PC-3 (cell line): ENCODE measurements at regions not wholly inside any gene's neighbourhood (a gene's known extent, or its start where the extent isn't known, plus 50 kb on each side); places are given as distances from the start of the nearest gene placed in this dataset.
"Not testable (repeated sequence)": the region's sequence is repeated elsewhere in the genome, so short reads cannot be mapped to it uniquely, and the experiment has no call there.

Source experiments
- ATAC-seq: fragments of 200-7000 bp; cut with Tn5 transposase; 2 replicates; pipeline ENCODE4 v1.9.1; 2020; ENCODE audit warnings: mild to moderate bottlenecking, moderate library complexity
- BruUV-seq: library from RNA; stranded (reverse); fragments of 400-500 nt; replicated peaks from 2 replicates; lab custom pipeline; 2021; lab: Mats Ljungman, UMichigan
- CTCF ChIA-PET: fragments of 300-600 bp; sonication (Branson Sonifier 250); formaldehyde crosslinking; loops from one replicate; lab custom pipeline; 2022; ENCODE audit warnings: antibody characterized with exemption; lab: Charles Lee
- POLR2A ChIA-PET: fragments of 300-600 bp; sonication (Branson Sonifier 250); formaldehyde crosslinking; loops from one replicate; lab custom pipeline; 2022; ENCODE audit warnings: antibody characterized with exemption; ENCODE audit not compliant: unreplicated experiment; lab: Charles Lee
- DNase-seq: peaks from one replicate; pipeline ENCODE4 v3.0.0-alpha.2; 2015
- H2AFZ ChIP-seq: fragments of 300-600 bp; sonication (generic); 2 replicates; pipeline ENCODE4 v1.6.0; 2016; ENCODE audit warnings: antibody characterized with exemption, low read length
- H3F3A ChIP-seq: fragments of 300-600 bp; sonication (generic); one replicate; pipeline ENCODE4 v1.6.0; 2017; ENCODE audit warnings: antibody characterized with exemption, low read length, control low read depth, mild to moderate bottlenecking; ENCODE audit not compliant: unreplicated experiment
- H3K27ac ChIP-seq: fragments of 300-600 bp; sonication (generic); 2 replicates; pipeline ENCODE4 v1.5.1; 2016; ENCODE audit warnings: mild to moderate bottlenecking, low read length
- H3K27me3 ChIP-seq: fragments of 300-600 bp; sonication (generic); 2 replicates; pipeline ENCODE4 v1.6.1; 2016; ENCODE audit warnings: low read length, mixed read lengths
- H3K36me3 ChIP-seq: fragments of 300-600 bp; sonication (generic); 2 replicates; pipeline ENCODE4 v1.6.1; 2016; ENCODE audit warnings: low read depth, mixed run types, low read length, mixed read lengths
- H3K4me1 ChIP-seq: fragments of 300-600 bp; sonication (generic); 2 replicates; pipeline ENCODE4 v1.5.1; 2016; ENCODE audit warnings: low read length; ENCODE audit not compliant: insufficient read depth
- H3K4me2 ChIP-seq: fragments of 300-600 bp; sonication (generic); 2 replicates; pipeline ENCODE4 v1.6.0; 2016; ENCODE audit warnings: low read length
- H3K4me3 ChIP-seq: fragments of 300-600 bp; sonication (generic); 2 replicates; pipeline ENCODE4 v1.5.1; 2016; ENCODE audit warnings: mild to moderate bottlenecking, low read length, mixed read lengths
- H3K79me2 ChIP-seq: fragments of 300-600 bp; sonication (generic); 2 replicates; pipeline ENCODE4 v1.6.1; 2017; ENCODE audit warnings: low read length, mixed read lengths
- H3K9ac ChIP-seq: fragments of 300-600 bp; sonication (generic); 2 replicates; pipeline ENCODE4 v1.6.0; 2016; ENCODE audit warnings: mild to moderate bottlenecking, low read length
- H3K9me2 ChIP-seq: fragments of 300-600 bp; sonication (generic); replicated peaks from 2 replicates; pipeline ENCODE4 v1.6.1; 2016; ENCODE audit warnings: mixed run types, low read length, mixed read lengths
- H3K9me3 ChIP-seq: fragments of 300-600 bp; sonication (generic); 2 replicates; pipeline ENCODE4 v1.6.1; 2016; ENCODE audit warnings: low read length, mixed read lengths
- H4K20me1 ChIP-seq: fragments of 300-600 bp; sonication (generic); 2 replicates; pipeline ENCODE4 v1.6.1; 2016; ENCODE audit warnings: low read length, mixed read lengths
- EZH2 ChIP-seq: fragments of 300-600 bp; sonication (generic); IDR thresholded peaks from one replicate; pipeline ENCODE4 v1.6.1; 2017; ENCODE audit warnings: antibody characterized with exemption, mild to moderate bottlenecking, low read length; ENCODE audit not compliant: unreplicated experiment
- EZH2phosphoT487 ChIP-seq: fragments of 300-600 bp; sonication (generic); IDR thresholded peaks from 2 replicates; pipeline ENCODE4 v1.6.1; 2018; ENCODE audit warnings: mild to moderate bottlenecking, antibody characterized with exemption, low read length, borderline replicate concordance
- intact Hi-C: fragments of 100-400 bp; cut with micrococcal nuclease; formaldehyde crosslinking; loops from 2 replicates; pipeline ENCODE4 v1.9.0; 2023
- TF ChIP-seq, protein P1 (sequence below): fragments of 300-600 bp; sonication (generic); conservative IDR thresholded peaks from 2 replicates; pipeline ENCODE4 v1.5.1; 2017; ENCODE audit warnings: antibody characterized with exemption, low read depth, mild to moderate bottlenecking, low read length

DNA sequence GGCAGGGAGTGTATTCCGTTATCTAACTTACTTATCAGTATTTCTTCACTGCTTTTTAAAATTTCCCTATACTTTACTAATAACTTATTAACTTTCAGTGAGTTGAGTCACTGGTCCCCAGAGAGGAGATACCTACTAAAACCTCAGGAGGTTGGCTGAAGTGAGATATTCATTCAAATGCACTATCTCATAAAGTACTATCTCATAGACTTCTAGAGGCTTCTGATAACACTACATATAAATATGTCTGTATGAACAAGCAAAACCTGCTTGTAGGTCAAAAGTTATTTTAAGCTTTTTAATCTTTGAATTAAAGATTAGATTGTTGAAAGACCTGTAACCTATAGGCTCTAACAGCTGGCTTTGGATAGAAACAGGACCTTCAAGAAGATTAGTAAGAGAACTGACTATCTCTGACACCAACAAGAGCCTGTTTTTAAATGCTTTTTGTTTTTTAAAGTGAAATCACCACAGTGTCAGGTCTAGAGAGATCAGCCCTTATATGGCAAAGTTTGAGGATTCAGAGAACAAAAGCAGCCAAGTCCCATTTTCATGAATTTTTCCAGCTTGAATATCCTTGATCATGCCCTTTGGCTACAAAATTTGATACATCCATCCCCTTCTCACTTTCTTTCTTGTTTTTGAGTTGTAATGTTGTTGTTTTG is 242.2 kb downstream of the ARL4A start:
- H3K27me3 ChIP-seq = no peaks in the 10 kb centered on the region
- no peak for DNase-seq
- CTCF ChIA-PET = no interaction called here
- H4K20me1 ChIP-seq = no peaks in the 10 kb centered on the region
- H3F3A ChIP-seq = no peaks in the 10 kb centered on the region
- H3K4me3 ChIP-seq = no peak overlapping the region
- no peaks in the 10 kb centered on the region for H3K9me2 ChIP-seq
- intact Hi-C loops = no loop called here
- no peak overlapping the region for H3K27ac ChIP-seq
- peaks cover 9% of the 10 kb centered on the region for H3K4me1 ChIP-seq
- POLR2A ChIA-PET = no interaction called here
- no peak overlapping the region for H2AFZ ChIP-seq
- no peak overlapping the region for H3K4me2 ChIP-seq
- H3K9me3 ChIP-seq = no peaks in the 10 kb centered on the region
- BruUV-seq = no TSS peak
- no peak overlapping the region for H3K9ac ChIP-seq
- no peak for TF ChIP-seq EZH2phosphoT487
- TF ChIP-seq EZH2 = no peak
- H3K36me3 ChIP-seq = no peaks in the 10 kb centered on the region
- H3K79me2 ChIP-seq = no peaks in the 10 kb centered on the region
- no peak for ATAC-seq

DNA sequence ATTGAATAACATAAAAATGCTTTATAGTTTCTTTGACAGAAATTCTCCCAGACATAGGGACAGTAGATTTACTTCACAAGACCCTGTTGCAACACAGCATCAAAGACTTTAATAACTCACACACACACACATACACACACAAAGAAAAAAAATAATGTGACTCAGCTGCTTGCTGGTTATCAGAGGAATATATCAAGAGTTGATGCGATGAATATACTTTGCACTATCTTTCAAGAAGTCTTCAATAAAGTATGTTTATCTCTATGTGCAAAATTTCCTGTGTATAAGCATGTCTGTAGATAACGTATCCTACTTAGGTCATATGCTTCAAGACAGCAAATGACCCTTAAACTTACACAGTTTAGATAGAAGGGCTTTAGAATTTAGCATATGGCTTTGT is 243.1 kb downstream of the ARL4A start:
- H3K4me1 ChIP-seq = peaks cover 5% of the 10 kb centered on the region; the same call in 1 of the 2 replicates
- no peak overlapping the region for H3K4me2 ChIP-seq
- H3F3A ChIP-seq = no peaks in the 10 kb centered on the region
- H3K9me2 ChIP-seq = no peaks in the 10 kb centered on the region
- ChIA-PET POLR2A (no interaction called here), CTCF (no interaction called here)
- no peaks in the 10 kb centered on the region for H3K79me2 ChIP-seq
- no peak overlapping the region for H2AFZ ChIP-seq
- H3K36me3 ChIP-seq = no peaks in the 10 kb centered on the region
- BruUV-seq = no TSS peak
- no peak for ATAC-seq
- no peaks in the 10 kb centered on the region for H3K27me3 ChIP-seq
- no peak overlapping the region for H3K4me3 ChIP-seq
- intact Hi-C loops = no loop called here
- no peak overlapping the region for H3K9ac ChIP-seq
- TF ChIP-seq EZH2phosphoT487 = no peak
- TF ChIP-seq, protein P1, sequence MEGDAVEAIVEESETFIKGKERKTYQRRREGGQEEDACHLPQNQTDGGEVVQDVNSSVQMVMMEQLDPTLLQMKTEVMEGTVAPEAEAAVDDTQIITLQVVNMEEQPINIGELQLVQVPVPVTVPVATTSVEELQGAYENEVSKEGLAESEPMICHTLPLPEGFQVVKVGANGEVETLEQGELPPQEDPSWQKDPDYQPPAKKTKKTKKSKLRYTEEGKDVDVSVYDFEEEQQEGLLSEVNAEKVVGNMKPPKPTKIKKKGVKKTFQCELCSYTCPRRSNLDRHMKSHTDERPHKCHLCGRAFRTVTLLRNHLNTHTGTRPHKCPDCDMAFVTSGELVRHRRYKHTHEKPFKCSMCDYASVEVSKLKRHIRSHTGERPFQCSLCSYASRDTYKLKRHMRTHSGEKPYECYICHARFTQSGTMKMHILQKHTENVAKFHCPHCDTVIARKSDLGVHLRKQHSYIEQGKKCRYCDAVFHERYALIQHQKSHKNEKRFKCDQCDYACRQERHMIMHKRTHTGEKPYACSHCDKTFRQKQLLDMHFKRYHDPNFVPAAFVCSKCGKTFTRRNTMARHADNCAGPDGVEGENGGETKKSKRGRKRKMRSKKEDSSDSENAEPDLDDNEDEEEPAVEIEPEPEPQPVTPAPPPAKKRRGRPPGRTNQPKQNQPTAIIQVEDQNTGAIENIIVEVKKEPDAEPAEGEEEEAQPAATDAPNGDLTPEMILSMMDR = no peak
- no peak for TF ChIP-seq EZH2
- H4K20me1 ChIP-seq = no peaks in the 10 kb centered on the region
- H3K27ac ChIP-seq = no peak overlapping the region
- no peak for DNase-seq
- H3K9me3 ChIP-seq = no peaks in the 10 kb centered on the region

DNA sequence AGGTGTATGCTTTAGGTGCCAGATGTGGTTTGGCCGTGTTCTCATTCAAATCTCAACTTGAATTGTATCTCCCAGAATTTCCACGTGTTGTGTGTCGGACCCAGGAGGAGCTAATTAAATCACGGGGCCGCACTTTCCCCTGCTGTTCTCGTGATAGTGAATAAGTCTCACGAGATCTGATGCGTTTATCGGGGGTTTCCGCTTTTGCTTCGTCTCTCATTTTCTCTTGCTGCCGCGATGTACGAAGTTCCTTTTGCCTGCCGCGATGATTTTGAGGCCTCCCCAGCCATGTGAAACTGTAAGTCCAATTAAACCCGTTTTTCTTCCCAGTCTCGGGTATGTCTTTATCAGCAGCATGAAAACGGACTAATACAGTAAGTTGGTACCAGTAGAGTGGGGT is 244.0 kb downstream of the ARL4A start:
- H3K79me2 ChIP-seq, CTCF ChIA-PET, H3K9me2 ChIP-seq, H4K20me1 ChIP-seq, H3K4me1 ChIP-seq, DNase-seq, POLR2A ChIA-PET, BruUV-seq, H2AFZ ChIP-seq, H3K27ac ChIP-seq, H3F3A ChIP-seq, H3K36me3 ChIP-seq, ATAC-seq, H3K4me3 ChIP-seq, H3K9me3 ChIP-seq, H3K4me2 ChIP-seq, H3K27me3 ChIP-seq, intact Hi-C loops, H3K9ac ChIP-seq: not testable (repeated sequence)

DNA sequence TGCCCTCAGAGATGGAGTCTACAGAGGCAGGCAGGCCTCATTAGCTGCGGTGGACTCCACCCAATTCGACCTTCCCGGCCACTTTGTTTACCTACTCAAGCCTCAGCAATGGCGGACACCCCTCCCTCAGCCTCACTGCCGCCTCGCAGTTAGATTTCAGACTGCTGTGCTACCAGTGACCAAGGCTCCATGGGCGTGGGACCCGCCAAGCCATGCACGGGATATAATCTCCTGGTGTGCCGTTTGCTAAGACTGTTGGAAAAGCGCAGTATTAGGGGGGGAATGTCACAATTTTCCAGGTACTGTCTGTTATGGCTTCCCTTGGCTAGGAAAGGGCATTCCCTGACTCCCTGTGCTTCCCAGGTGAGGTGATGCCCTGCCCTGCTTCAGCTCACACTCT is 252.3 kb downstream of the ARL4A start:
- Histone ChIP-seq H3K79me2 (no peaks in the 10 kb centered on the region), H2AFZ (no peak overlapping the region), H3K36me3 (no peaks in the 10 kb centered on the region), H3K4me1 (peaks cover 24% of the 10 kb centered on the region), H3K27me3 (no peaks in the 10 kb centered on the region), H4K20me1 (no peaks in the 10 kb centered on the region), H3K9ac (no peak overlapping the region), H3K9me2 (no peaks in the 10 kb centered on the region), H3K27ac (no peak overlapping the region), H3K9me3 (no peaks in the 10 kb centered on the region), H3K4me3 (no peak overlapping the region), H3K4me2 (no peak overlapping the region), H3F3A (no peaks in the 10 kb centered on the region)
- intact Hi-C loops = loop anchor here (5.0 kb wide), 2 partner anchors 103 to 137 kb away; no protein-coding TSS in a partner anchor
- BruUV-seq = no TSS peak
- POLR2A ChIA-PET = no interaction called here
- no peak for DNase-seq
- TF ChIP-seq EZH2phosphoT487 (no peak), EZH2 (no peak)
- TF ChIP-seq, protein P1 = no peak
- CTCF ChIA-PET = no interaction called here
- ATAC-seq = no peak
